Epithelial cell of prostate (primary cell): ENCODE measurements at regions not wholly inside any gene's neighbourhood (a gene's known extent, or its start where the extent isn't known, plus 50 kb on each side); places are given as distances from the start of the nearest gene placed in this dataset.

ENCODE experiments used
- DNase-seq: peaks from one replicate; pipeline ENCODE4 v3.0.0-alpha.2; 2011; ENCODE audit warnings: low read depth, low spot score
- H3K27ac ChIP-seq: fragments of 450-650 bp; 2 replicates; pipeline ENCODE4 v1.5.1; 2017; ENCODE audit warnings: mild to moderate bottlenecking

- no peak for DNase-seq
- no peak overlapping the region for H3K27ac ChIP-seq
Measured at GRCh38 chr2:13002536-13003331, 286.0 kb downstream of the TRIB2 start.

GRCh38 chr2:13003500-13003899, 286.8 kb downstream of the TRIB2 start:
- H3K27ac ChIP-seq, result no peak overlapping the region
- DNase-seq, result no peak

GRCh38 chr2:13005048-13005447, 288.3 kb downstream of the TRIB2 start:
- H3K27ac ChIP-seq, result no peak overlapping the region
- DNase-seq, result no peak

- no peak overlapping the region for H3K27ac ChIP-seq
- DNase-seq, result no peak
Measured at GRCh38 chr2:13005761-13006335, 289.1 kb downstream of the TRIB2 start.

GRCh38 chr2:13006426-13006825, 289.7 kb downstream of the TRIB2 start:
- H3K27ac ChIP-seq, result no peak overlapping the region
- DNase-seq, result no peak

- no peak overlapping the region for H3K27ac ChIP-seq
- DNase-seq, result no peak
Measured at GRCh38 chr2:13006829-13007717, 290.3 kb downstream of the TRIB2 start.

- peak; percentile 39 for DNase-seq
Measured at GRCh38 chr2:13009027-13009642, 292.4 kb downstream of the TRIB2 start.

GRCh38 chr2:13010283-13010682, 293.5 kb downstream of the TRIB2 start:
- H3K27ac ChIP-seq, result no peak overlapping the region

More at GRCh38 chr2:13009027-13009642, 292.4 kb downstream of the TRIB2 start:
- H3K27ac ChIP-seq, result no peak overlapping the region

GRCh38 chr2:13014783-13015182, 298.0 kb downstream of the TRIB2 start:
- no peak overlapping the region for H3K27ac ChIP-seq
- no peak for DNase-seq

More at GRCh38 chr2:13010283-13010682, 293.5 kb downstream of the TRIB2 start:
- DNase-seq, result no peak

GRCh38 chr2:13015532-13016320, 299.0 kb downstream of the TRIB2 start:
- no peak for DNase-seq
- H3K27ac ChIP-seq, result no peak overlapping the region

GRCh38 chr2:13018490-13018889, 301.8 kb downstream of the TRIB2 start:
- H3K27ac ChIP-seq, result no peak overlapping the region
- DNase-seq, result no peak

- DNase-seq, result no peak
- H3K27ac ChIP-seq, result no peak overlapping the region
Measured at GRCh38 chr2:13019781-13020180, 303.0 kb downstream of the TRIB2 start.

- DNase-seq, result no peak
- no peak overlapping the region for H3K27ac ChIP-seq
Measured at GRCh38 chr2:13020469-13020868, 303.7 kb downstream of the TRIB2 start.

GRCh38 chr2:13021470-13021957, 304.8 kb downstream of the TRIB2 start:
- no peak overlapping the region for H3K27ac ChIP-seq
- DNase-seq, result no peak

GRCh38 chr2:13030606-13031005, 313.9 kb downstream of the TRIB2 start:
- no peak for DNase-seq
- H3K27ac ChIP-seq, result no peak overlapping the region

GRCh38 chr2:13034861-13035260, 318.1 kb downstream of the TRIB2 start:
- DNase-seq, result no peak
- no peak overlapping the region for H3K27ac ChIP-seq

GRCh38 chr2:13035866-13036265, 319.1 kb downstream of the TRIB2 start:
- DNase-seq, result no peak
- H3K27ac ChIP-seq, result no peak overlapping the region

GRCh38 chr2:13040043-13040442, 323.3 kb downstream of the TRIB2 start:
- no peak overlapping the region for H3K27ac ChIP-seq
- DNase-seq, result no peak

- no peak for DNase-seq
- H3K27ac ChIP-seq, result no peak overlapping the region
Measured at GRCh38 chr2:13046557-13047165, 329.9 kb downstream of the TRIB2 start.
